HG03457 (cell line): ENCODE measurements at regions not wholly inside any gene's neighbourhood (a gene's known extent, or its start where the extent isn't known, plus 50 kb on each side); places are given as distances from the start of the nearest gene placed in this dataset.

Source experiments
- ATAC-seq: cut with Tn5 transposase; IDR thresholded peaks from one replicate; pipeline ENCODE4 v1.9.1; 2021; ENCODE audit warnings: moderate number of reproducible peaks; ENCODE audit not compliant: unreplicated experiment

DNA sequence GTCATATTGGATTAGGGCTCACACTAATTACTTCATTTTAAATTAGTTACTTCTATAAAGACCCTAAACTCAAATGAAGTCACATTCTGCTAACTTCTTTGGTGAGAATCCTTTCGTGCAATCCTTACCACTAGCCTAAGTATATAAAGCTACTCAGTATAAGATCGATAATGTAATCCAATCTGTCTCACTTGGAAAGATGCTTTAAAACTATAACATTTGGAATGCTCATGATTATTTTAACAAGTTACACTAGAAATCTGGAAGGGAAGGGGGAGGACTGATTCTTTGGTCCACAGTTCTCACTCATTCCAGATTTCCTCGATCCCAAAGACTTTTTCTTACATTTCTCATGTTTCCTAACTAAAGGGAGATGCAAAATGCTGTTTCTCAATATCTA lies 336.4 kb upstream of the SLIT2 start:
- ATAC-seq, result no peak

DNA sequence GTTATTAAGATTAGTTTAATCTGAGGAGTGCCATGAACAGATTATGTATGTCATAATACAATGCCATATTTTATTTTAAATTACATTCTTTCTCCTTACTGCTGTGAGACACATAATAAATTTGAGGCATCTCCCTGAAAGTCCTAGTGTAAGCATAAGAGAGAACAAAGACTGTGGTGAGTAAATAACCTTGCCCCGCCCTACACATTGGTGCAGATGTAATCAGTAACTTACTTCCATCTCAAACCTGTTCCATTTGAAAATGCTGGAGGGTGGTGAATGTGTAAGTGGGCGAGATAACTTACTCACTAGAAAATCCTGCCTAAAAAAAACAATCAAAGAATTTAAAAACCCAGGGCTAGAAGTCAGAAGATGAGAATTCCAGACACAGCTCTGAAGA lies 338.1 kb upstream of the SLIT2 start:
- ATAC-seq, result no peak

- ATAC-seq, result no peak
Measured at GRCh38 chr4:19910861-19911525, 340.7 kb upstream of the SLIT2 start.

DNA sequence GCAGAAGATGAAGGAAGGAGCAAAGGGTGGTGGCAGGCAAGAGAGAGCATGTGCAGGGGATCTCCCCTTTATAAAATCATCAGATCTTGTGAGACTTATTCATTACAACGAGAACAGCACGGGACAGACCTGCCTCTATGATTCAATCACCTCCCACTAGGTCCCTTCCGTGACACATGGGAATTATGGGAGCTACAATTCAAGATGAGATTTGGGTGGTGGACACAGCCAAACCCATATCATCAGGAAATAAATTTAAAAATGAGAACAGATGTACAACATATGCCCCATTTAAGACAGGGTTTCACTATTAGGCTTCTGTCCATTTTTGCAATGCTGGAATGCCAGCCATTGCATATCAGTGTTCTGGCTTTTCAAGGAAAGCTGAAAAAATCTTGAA lies 346.7 kb upstream of the SLIT2 start:
- no peak for ATAC-seq

DNA sequence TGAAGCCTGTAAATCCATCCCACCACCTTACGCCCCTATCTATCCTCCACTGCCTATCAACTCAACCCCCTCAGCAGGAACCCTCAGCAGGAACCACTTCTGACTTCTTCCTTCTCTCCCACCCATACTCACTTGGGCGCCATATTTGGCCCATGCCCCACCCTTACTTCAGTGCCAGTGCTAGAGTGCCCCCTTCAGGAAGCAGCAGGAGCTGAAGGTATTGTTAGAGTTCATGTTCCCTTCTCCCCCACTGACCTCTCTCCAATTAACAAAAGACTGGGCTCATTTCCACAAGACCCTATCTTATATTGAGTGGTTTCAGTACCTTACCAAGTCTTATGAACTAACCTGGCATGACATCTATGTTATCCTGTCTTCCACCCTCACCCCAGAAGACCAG lies 363.1 kb upstream of the SLIT2 start:
- no peak for ATAC-seq

- no peak for ATAC-seq
Measured at GRCh38 chr4:19883841-19884240, 367.9 kb upstream of the SLIT2 start.

GRCh38 chr4:19880206-19880605 lies 371.5 kb upstream of the SLIT2 start:
- no peak for ATAC-seq

DNA sequence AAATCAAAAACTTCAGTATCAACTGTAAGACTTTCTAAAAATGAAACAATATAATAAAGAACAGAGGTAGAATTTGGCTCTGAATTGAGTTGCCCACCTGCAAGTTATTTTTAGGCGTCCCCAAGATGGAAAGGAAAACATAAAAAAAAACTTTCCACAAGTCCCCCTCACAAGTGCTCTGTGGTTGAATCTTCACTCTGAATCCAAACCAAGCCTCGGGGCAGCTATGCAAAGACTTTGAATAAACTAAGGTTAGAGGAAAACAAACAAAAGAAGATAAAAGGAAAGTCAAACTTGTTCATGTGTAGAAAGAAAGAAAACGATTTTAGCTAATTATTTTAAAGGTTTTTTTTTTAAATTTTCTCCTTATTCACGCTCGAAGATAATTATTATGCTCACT lies 372.4 kb upstream of the SLIT2 start:
- no peak for ATAC-seq

- ATAC-seq, result no peak
Measured at GRCh38 chr4:19857991-19858390, 393.7 kb upstream of the SLIT2 start.

DNA sequence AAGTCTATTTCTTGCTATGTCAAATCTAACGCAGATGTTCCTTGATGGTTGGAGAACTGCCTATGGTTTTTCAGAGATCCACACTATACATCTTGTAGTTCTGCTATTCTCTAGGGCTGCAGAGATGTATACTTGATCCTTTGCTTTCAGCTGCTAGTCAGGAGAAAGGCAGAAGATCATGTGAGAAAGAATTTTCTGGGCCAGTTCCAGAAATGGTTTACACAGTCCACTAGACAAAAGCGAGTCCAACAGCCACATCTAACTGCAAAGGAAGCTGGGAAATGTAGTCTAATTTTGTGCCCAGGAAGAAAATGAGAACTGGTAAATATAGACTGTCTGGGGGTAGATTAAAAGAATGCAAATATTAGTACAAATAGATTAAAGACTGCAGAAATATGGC lies 394.3 kb upstream of the SLIT2 start:
- ATAC-seq, result no peak

DNA sequence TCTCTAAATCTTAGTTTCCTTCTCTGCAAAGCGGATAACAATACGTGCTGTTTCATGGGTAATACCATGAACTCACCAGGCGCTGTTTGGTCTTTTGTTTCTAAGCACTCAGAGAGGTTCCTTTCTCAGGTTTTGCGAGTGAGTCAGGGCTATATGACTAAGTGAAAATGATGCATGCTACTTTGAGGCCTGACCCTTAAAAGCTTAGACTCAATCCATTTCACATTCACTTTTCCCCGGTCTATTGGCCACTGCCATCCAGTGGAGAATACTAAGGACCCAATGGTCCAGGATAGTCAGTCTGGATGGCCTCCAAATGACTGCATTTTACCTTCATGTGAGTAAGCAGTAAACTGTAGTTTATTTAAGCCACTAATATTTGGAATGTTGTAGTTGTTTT lies 400.8 kb upstream of the SLIT2 start:
- ATAC-seq, result no peak

- no peak for ATAC-seq
Measured at GRCh38 chr4:19844446-19844845, 407.3 kb upstream of the SLIT2 start.

- ATAC-seq, result no peak
Measured at GRCh38 chr4:19842471-19842870, 409.2 kb upstream of the SLIT2 start.

DNA sequence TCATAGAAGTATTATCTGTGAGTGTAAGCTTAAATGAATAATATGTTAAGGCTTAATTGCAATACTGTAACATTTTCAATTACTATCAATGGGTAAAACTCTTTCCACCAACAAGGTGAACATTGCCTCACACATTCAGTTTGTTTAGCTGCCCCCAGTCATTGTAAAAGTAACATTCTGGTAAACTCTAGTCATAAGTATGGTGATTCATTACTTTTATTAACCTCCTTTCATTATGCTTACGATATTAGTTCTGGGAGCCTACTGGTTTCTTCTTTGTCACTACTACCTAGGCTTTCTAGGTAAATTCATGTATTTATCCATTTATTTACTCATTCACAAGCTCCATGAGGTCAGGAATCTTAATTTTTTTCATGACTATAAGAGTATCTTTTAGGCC lies 412.8 kb upstream of the SLIT2 start:
- ATAC-seq, result no peak

- ATAC-seq, result no peak
Measured at GRCh38 chr4:19835429-19835828, 416.3 kb upstream of the SLIT2 start.

- ATAC-seq, result no peak
Measured at GRCh38 chr4:19832411-19832810, 419.3 kb upstream of the SLIT2 start.

DNA sequence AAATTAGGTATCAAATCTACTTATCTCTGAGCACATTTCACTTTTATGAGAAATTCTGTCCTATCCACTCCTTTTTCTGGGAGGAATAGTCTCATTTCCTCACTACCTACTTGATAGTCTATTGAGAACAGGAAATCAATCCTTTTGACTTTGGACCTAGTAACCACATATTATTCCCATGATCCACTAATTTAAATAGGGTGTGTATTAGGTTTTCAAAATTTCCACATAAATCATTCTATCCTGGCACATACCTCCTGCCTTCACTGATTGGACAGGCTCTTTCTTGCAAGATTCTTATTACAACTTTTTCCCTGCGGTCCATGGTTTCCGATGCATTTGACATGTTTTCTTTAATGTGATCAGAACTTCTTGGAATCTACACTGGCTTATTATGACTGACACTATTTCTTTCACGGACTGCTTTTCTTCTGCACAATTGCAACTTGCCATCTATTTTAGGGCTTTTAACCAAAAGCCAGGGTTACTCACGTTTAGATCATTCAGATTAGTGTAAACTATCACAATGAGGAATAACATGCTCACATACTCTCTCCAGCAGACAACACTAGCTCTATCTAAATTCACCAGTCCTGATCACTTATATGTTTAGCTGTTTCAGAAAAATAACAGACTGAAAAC lies 419.9 kb upstream of the SLIT2 start:
- ATAC-seq, result no peak

DNA sequence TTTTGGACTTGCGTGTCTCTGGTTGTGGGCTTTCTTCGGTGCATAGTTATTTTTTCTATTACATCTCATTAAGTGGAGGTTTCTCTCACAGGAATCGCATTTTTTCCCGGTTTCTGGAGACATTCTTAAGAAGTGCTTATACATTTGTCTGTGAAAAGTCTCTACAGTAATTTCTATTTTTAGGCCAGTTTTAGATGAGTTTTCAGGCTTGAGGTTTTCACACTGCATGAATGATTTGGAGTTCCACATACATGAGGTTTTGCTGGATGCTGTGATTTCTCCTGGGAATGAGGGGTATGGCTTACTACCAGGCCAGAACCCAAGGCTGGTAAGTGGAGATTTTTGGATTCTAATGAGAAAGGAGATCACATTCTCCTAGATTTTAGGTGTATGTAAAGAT lies 422.6 kb upstream of the SLIT2 start:
- ATAC-seq, result no peak

- no peak for ATAC-seq
Measured at GRCh38 chr4:19823781-19824180, 427.9 kb upstream of the SLIT2 start.

- no peak for ATAC-seq
Measured at GRCh38 chr4:19819737-19820136, 432.0 kb upstream of the SLIT2 start.

DNA sequence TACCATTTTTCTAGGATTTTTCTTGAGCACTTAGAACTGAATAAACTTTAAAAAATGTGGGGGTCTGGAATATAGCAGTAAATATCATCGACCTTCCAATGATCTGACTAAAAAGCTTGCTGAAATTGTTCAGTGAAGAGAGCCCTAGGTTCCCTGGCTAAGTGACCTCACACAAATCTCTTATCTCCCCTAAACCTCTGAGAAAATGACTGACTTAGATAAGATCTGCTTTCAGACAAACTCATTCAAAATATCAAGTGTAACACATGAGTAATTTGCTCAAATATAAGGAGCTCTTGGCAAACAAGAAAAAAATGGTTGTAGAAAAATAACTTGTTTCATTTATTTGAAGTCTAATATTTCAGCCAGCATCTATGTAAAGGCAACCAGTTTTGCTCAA lies 441.7 kb upstream of the SLIT2 start:
- no peak for ATAC-seq

- ATAC-seq, result no peak
Measured at GRCh38 chr4:19807505-19807904, 444.2 kb upstream of the SLIT2 start.

GRCh38 chr4:19806865-19807264 lies 444.8 kb upstream of the SLIT2 start:
- ATAC-seq, result no peak
